ENCODE measurements at regions not wholly inside any gene's neighbourhood (a gene's known extent, or its start where the extent isn't known, plus 50 kb on each side); places are given as distances from the start of the nearest gene placed in this dataset.

GRCh38 chr9:80571953-80572352, 1000.2 kb downstream of the TLE4 start:
- H2AFZ ChIP-seq (ENCODE audit: control insufficient read depth, low read length) = no peak overlapping the region

GRCh38 chr9:80569236-80569635, 997.5 kb downstream of the TLE4 start:
- no peak for FAIRE-seq
- no peaks in the 10 kb centered on the region for H3K9me1 ChIP-seq (ENCODE audit: control insufficient read depth, extremely low read depth, insufficient read depth, low read length)
- TF ChIP-seq EZH2 (IDR thresholded peaks at IDR 0.05; ENCODE audit: low read length) (no peak), CTCF (optimal IDR thresholded peaks at IDR 0.05 in 1 of 3, IDR thresholded peaks at IDR 0.05 in 1 of 3, conservative IDR thresholded peaks at IDR 0.05 in 1 of 3; ENCODE audit: extremely low read depth in 1 of 3, insufficient read depth in 2 of 3, low read length in 3 of 3) (no peak)
- no peaks in the 10 kb centered on the region for H3K36me3 ChIP-seq (ENCODE audit: control insufficient read depth in 2 of 2, extremely low read depth in 1 of 2, insufficient read depth in 2 of 2, low read length in 2 of 2)
- H4K20me1 ChIP-seq (ENCODE audit: control insufficient read depth, extremely low read depth, insufficient read depth, low read length) = no peaks in the 10 kb centered on the region
- H3K27ac ChIP-seq (ENCODE audit: control insufficient read depth, insufficient read depth, low read length) = no peak overlapping the region
- dilution Hi-C loops (cut with MboI; ENCODE audit: extremely low pct_ligation_motif_present, low sequenced_read_pairs) = no loop called here
- no peaks in the 10 kb centered on the region for H3K4me1 ChIP-seq (ENCODE audit: control insufficient read depth, extremely low read depth, insufficient read depth, low read length)
- no peak overlapping the region for H3K4me2 ChIP-seq (ENCODE audit: control insufficient read depth, extremely low read depth, insufficient read depth, low read depth, low read length)
- H3K79me2 ChIP-seq (ENCODE audit: control insufficient read depth, insufficient read depth, low read length) = no peaks in the 10 kb centered on the region
- H3K4me3 ChIP-seq (ENCODE audit: control insufficient read depth in 2 of 3, extremely low read depth in 1 of 3, insufficient read depth in 2 of 3, low read depth in 1 of 3, low read length in 3 of 3) = no peak overlapping the region
- H3K9me3 ChIP-seq (ENCODE audit: control insufficient read depth, low read depth, low read length) = no peaks in the 10 kb centered on the region
- H3K27me3 ChIP-seq (ENCODE audit: control insufficient read depth, extremely low read depth, insufficient read depth, low read length) = no peaks in the 10 kb centered on the region
- H2AFZ ChIP-seq (ENCODE audit: control insufficient read depth, low read length) = no peak overlapping the region
- no peak overlapping the region for H3K9ac ChIP-seq (ENCODE audit: control insufficient read depth, extremely low read depth, insufficient read depth, low read length)
- DNase-seq (ENCODE audit: low read depth, low spot score) = no peak

More at GRCh38 chr9:80571953-80572352, 1000.2 kb downstream of the TLE4 start:
- Histone ChIP-seq H3K4me2 (ENCODE audit: control insufficient read depth, extremely low read depth, insufficient read depth, low read depth, low read length) (no peak overlapping the region), H3K9me1 (ENCODE audit: control insufficient read depth, extremely low read depth, insufficient read depth, low read length) (no peaks in the 10 kb centered on the region), H3K9ac (ENCODE audit: control insufficient read depth, extremely low read depth, insufficient read depth, low read length) (no peak overlapping the region), H4K20me1 (ENCODE audit: control insufficient read depth, extremely low read depth, insufficient read depth, low read length) (no peaks in the 10 kb centered on the region), H3K4me1 (ENCODE audit: control insufficient read depth, extremely low read depth, insufficient read depth, low read length) (no peaks in the 10 kb centered on the region), H3K79me2 (ENCODE audit: control insufficient read depth, insufficient read depth, low read length) (no peaks in the 10 kb centered on the region), H3K36me3 (ENCODE audit: control insufficient read depth in 2 of 2, extremely low read depth in 1 of 2, insufficient read depth in 2 of 2, low read length in 2 of 2) (no peaks in the 10 kb centered on the region), H3K9me3 (ENCODE audit: control insufficient read depth, low read depth, low read length) (no peaks in the 10 kb centered on the region), H3K27ac (ENCODE audit: control insufficient read depth, insufficient read depth, low read length) (no peak overlapping the region), H3K4me3 (ENCODE audit: control insufficient read depth in 2 of 3, extremely low read depth in 1 of 3, insufficient read depth in 2 of 3, low read depth in 1 of 3, low read length in 3 of 3) (no peak overlapping the region), H3K27me3 (ENCODE audit: control insufficient read depth, extremely low read depth, insufficient read depth, low read length) (no peaks in the 10 kb centered on the region)
- no peak for FAIRE-seq
- no peak for DNase-seq (ENCODE audit: low read depth, low spot score)
- TF ChIP-seq CTCF (optimal IDR thresholded peaks at IDR 0.05 in 1 of 3, IDR thresholded peaks at IDR 0.05 in 1 of 3, conservative IDR thresholded peaks at IDR 0.05 in 1 of 3; ENCODE audit: extremely low read depth in 1 of 3, insufficient read depth in 2 of 3, low read length in 3 of 3) (no peak), EZH2 (IDR thresholded peaks at IDR 0.05; ENCODE audit: low read length) (no peak)
- dilution Hi-C loops (cut with MboI; ENCODE audit: extremely low pct_ligation_motif_present, low sequenced_read_pairs) = no loop called here
